ENCODE measurements at regions not wholly inside any gene's neighbourhood (a gene's known extent, or its start where the extent isn't known, plus 50 kb on each side); places are given as distances from the start of the nearest gene placed in this dataset.
"Not testable (repeated sequence)": the region's sequence is repeated elsewhere in the genome, so short reads cannot be mapped to it uniquely, and the experiment has no call there.

GRCh38 chr5:125439243-125439642 is 692.8 kb upstream of the ZNF608 start:
- no peak for TF ChIP-seq CTCF (conservative IDR thresholded peaks at IDR 0.05)
- no peak overlapping the region for H3K27ac ChIP-seq

DNA sequence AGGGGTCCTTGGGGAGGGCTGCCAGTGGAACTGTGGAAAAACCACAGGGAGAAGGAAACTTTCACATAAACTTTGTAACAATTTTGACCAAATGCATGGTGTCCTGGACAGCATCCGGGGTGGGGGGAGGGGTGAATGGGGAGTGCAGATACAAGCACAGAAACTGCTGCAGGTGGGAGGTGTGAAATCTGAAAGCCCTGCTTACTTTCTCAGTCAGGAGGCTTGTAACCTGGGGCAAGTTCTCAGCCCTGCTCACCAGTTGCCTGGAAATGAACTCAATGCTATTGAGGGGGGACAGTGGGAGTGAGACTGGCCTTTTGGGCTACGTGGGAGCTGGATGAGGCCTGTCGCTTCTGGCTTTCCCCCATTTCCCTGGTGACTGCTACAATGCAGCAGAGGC is 694.5 kb upstream of the ZNF608 start:
- no peak overlapping the region for H3K27ac ChIP-seq
- no peak for TF ChIP-seq CTCF (conservative IDR thresholded peaks at IDR 0.05)

DNA sequence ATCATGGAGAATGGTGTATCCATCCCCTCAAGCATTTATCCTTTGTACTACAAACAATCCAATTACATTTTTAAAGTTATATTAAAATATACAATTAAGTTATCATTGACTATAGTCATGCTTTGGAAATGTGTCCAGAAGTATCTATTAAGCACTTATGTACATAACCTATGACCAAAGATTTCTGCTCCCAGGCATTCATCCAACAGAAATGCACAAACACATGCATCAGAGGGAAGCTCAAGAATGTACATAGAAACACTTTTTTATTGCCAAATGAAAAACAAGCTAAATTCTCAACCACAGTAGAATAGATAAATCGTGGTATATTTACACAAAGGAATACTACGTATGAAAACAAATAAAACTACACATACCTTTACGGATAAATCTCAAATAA is 700.5 kb upstream of the ZNF608 start:
- H3K27ac ChIP-seq: no peak overlapping the region
- no peak for TF ChIP-seq CTCF (conservative IDR thresholded peaks at IDR 0.05)

- no peak for TF ChIP-seq CTCF (conservative IDR thresholded peaks at IDR 0.05)
- no peak overlapping the region for H3K27ac ChIP-seq
Observed at GRCh38 chr5:125450771-125451170, 704.3 kb upstream of the ZNF608 start.

DNA sequence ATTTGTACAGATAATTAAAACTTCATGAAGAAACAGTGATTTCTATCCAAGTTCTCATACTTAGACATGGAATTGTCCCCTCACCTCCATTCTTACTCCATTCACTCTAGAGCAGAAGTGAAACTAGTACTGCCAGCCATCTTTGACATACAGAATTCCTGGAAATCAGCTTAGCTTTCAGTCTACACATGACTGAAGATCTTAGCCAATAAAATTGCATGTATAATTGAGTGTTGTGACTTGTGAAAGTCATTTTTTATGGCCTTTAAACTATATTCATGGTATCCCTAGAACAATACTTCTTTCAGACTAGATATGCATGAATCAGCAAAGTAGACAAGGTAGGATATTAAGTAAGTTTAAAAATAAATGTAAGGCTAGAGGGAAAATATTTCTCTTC is 705.2 kb upstream of the ZNF608 start:
- no peak overlapping the region for H3K27ac ChIP-seq
- no peak for TF ChIP-seq CTCF (conservative IDR thresholded peaks at IDR 0.05)

- H3K27ac ChIP-seq: no peak overlapping the region
- TF ChIP-seq CTCF (conservative IDR thresholded peaks at IDR 0.05): no peak
Observed at GRCh38 chr5:125452991-125453390, 706.6 kb upstream of the ZNF608 start.

- no peak overlapping the region for H3K27ac ChIP-seq
- no peak for TF ChIP-seq CTCF (conservative IDR thresholded peaks at IDR 0.05)
Observed at GRCh38 chr5:125455041-125455440, 708.6 kb upstream of the ZNF608 start.

GRCh38 chr5:125456005-125456404 is 709.6 kb upstream of the ZNF608 start:
- not testable (repeated sequence) for H3K27ac ChIP-seq

Measured in VCaP (cell line).